ENCODE measurements at regions not wholly inside any gene's neighbourhood (a gene's known extent, or its start where the extent isn't known, plus 50 kb on each side); places are given as distances from the start of the nearest gene placed in this dataset.

DNA sequence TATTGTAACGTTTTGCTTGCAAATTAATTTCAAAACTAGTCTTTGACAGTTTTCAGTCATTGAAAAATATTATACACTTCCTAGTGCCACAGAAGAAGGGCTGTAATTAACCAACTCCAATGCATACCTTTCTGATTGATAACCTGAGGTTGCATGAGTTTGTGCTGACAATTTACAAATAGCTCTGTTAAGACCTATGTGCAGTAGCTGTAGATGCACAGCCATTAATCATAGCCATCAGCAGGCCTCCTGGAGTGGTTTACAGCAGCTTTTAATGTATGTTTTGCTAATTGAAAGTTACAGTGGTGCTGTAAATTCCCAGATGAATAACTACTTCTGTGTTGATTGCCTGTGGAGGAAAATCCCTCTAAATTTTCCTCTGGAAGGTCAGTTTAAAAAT is 758.1 kb downstream of the SH3BGRL start:
- TF ChIP-seq FOXM1 (IDR thresholded peaks at IDR 0.05; ENCODE audit: borderline replicate concordance) (no peak), SP1 (IDR thresholded peaks at IDR 0.05) (no peak), CTBP1 (IDR thresholded peaks at IDR 0.05; ENCODE audit: borderline replicate concordance) (no peak), ARNT (IDR thresholded peaks at IDR 0.05) (no peak), FOXK2 (IDR thresholded peaks at IDR 0.05) (no peak), BHLHE40 (IDR thresholded peaks at IDR 0.05; ENCODE audit: borderline replicate concordance) (no peak), ZNF384 (IDR thresholded peaks at IDR 0.05) (no peak), SUZ12 (IDR thresholded peaks at IDR 0.05) (no peak), ELF4 (IDR thresholded peaks at IDR 0.05) (no peak), NFRKB (IDR thresholded peaks at IDR 0.05) (no peak), L3MBTL2 (conservative IDR thresholded peaks at IDR 0.05) (no peak)
